ENCODE measurements at regions not wholly inside any gene's neighbourhood (a gene's known extent, or its start where the extent isn't known, plus 50 kb on each side); places are given as distances from the start of the nearest gene placed in this dataset.

DNA sequence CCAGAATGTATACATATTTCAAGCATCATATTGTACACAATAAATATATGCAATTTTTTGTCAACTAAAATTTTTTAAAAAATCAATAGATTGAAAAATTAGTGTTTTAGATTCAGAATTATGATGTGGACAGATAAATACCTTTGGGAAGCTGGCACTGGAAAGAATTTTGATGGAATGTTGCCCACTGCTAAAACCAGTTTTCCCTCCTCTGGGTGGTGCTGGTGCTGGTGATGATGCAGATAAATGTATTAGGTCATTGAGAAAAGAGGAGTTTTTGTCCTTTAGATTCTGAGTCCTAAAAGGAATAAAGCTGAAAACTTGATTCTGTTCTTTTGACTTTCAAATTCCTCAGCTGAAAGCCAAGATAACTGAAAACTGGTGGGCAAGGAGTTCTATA lies 56.0 kb upstream of the SUCLG2 start:
- H3K4me3 Mint-ChIP-seq: no peak overlapping the region
- no peak overlapping the region for H3K27ac ChIP-seq (ENCODE audit: low read depth in 1 of 2, low read length in 2 of 2)

GRCh38 chr3:67706934-67707333 lies 52.5 kb upstream of the SUCLG2 start:
- Histone ChIP-seq H3K27ac (ENCODE audit: low read depth in 1 of 2, low read length in 2 of 2) (no peak overlapping the region), H3K27me3 (ENCODE audit: control insufficient read depth in 2 of 2, insufficient read depth in 2 of 2, low read length in 2 of 2) (no peaks in the 10 kb centered on the region), H3K9ac (ENCODE audit: insufficient read depth, low read length, poor library complexity, severe bottlenecking) (no peak overlapping the region), H3K4me3 (replicated peaks in 1 of 3; ENCODE audit: low read depth in 2 of 3, low read length in 3 of 3) (no peak overlapping the region), H3K9me3 (replicated peaks in 1 of 2; ENCODE audit: control insufficient read depth in 1 of 2, insufficient read depth in 1 of 2, low read length in 2 of 2) (no peaks in the 10 kb centered on the region), H4K20me1 (ENCODE audit: insufficient read depth, low read length) (no peaks in the 10 kb centered on the region), H3K4me2 (replicated peaks; ENCODE audit: extremely low read depth, low read length, poor library complexity, severe bottlenecking) (no peak overlapping the region), H3K4me1 (ENCODE audit: control insufficient read depth in 1 of 2, insufficient read depth in 2 of 2, low read length in 2 of 2) (no peaks in the 10 kb centered on the region), H3K36me3 (replicated peaks in 1 of 2; ENCODE audit: control insufficient read depth in 1 of 2, insufficient read depth in 2 of 2, low read length in 2 of 2) (no peaks in the 10 kb centered on the region), H2AFZ (ENCODE audit: insufficient read depth, low read depth, low read length, poor library complexity, severe bottlenecking) (no peak overlapping the region), H3K79me2 (ENCODE audit: insufficient read depth, low read length) (no peaks in the 10 kb centered on the region)
- intact Hi-C loops (cut with micrococcal nuclease): no loop called here
- H3K4me3 Mint-ChIP-seq: no peak overlapping the region
- no peaks in the 10 kb centered on the region for H3K36me3 Mint-ChIP-seq
- WGBS (ENCODE audit: insufficient coverage): 50% methylated on average over 1 of the region's 4 CpGs
- peaks cover 0 to 6% (median 0%) of the 10 kb centered on the region in 7 donors for H3K9me3 Mint-ChIP-seq
- no peaks in the 10 kb centered on the region for H3K4me1 Mint-ChIP-seq
- DNase-seq: no peak
- H3K27me3 Mint-ChIP-seq (ENCODE audit: low read depth in 3 of 3): peaks cover 2 to 8% (median 4%) of the 10 kb centered on the region in 3 donors
- H3K27ac Mint-ChIP-seq: no peak overlapping the region
- no peak for TF ChIP-seq CTCF (IDR thresholded peaks at IDR 0.05)

More for the DNA sequence above, 56.0 kb upstream of the SUCLG2 start:
- Mint-ChIP-seq H3K27ac (no peak overlapping the region), H3K9me3 (peaks cover 0 to 6% (median 0%) of the 10 kb centered on the region in 7 donors), H3K36me3 (no peaks in the 10 kb centered on the region), H3K27me3 (ENCODE audit: low read depth in 3 of 3) (peaks cover 1 to 3% (median 2%) of the 10 kb centered on the region in 3 donors), H3K4me1 (no peaks in the 10 kb centered on the region)
- intact Hi-C loops (cut with micrococcal nuclease): no loop called here
- no peaks in the 10 kb centered on the region for H3K27me3 ChIP-seq (ENCODE audit: control insufficient read depth in 2 of 2, insufficient read depth in 2 of 2, low read length in 2 of 2)
- no peak overlapping the region for H3K4me2 ChIP-seq (replicated peaks; ENCODE audit: extremely low read depth, low read length, poor library complexity, severe bottlenecking)
- H3K9me3 ChIP-seq (replicated peaks in 1 of 2; ENCODE audit: control insufficient read depth in 1 of 2, insufficient read depth in 1 of 2, low read length in 2 of 2): no peaks in the 10 kb centered on the region
- DNase-seq: no peak
- no peaks in the 10 kb centered on the region for H3K79me2 ChIP-seq (ENCODE audit: insufficient read depth, low read length)
- no peaks in the 10 kb centered on the region for H4K20me1 ChIP-seq (ENCODE audit: insufficient read depth, low read length)
- H3K4me1 ChIP-seq (ENCODE audit: control insufficient read depth in 1 of 2, insufficient read depth in 2 of 2, low read length in 2 of 2): no peaks in the 10 kb centered on the region
- H3K36me3 ChIP-seq (replicated peaks in 1 of 2; ENCODE audit: control insufficient read depth in 1 of 2, insufficient read depth in 2 of 2, low read length in 2 of 2): no peaks in the 10 kb centered on the region
- H2AFZ ChIP-seq (ENCODE audit: insufficient read depth, low read depth, low read length, poor library complexity, severe bottlenecking): no peak overlapping the region
- no peak for TF ChIP-seq CTCF (IDR thresholded peaks at IDR 0.05)
- no peak overlapping the region for H3K9ac ChIP-seq (ENCODE audit: insufficient read depth, low read length, poor library complexity, severe bottlenecking)
- no peak overlapping the region for H3K4me3 ChIP-seq (replicated peaks in 1 of 3; ENCODE audit: low read depth in 2 of 3, low read length in 3 of 3)
